GM10266 (cell line): ENCODE measurements at regions not wholly inside any gene's neighbourhood (a gene's known extent, or its start where the extent isn't known, plus 50 kb on each side); places are given as distances from the start of the nearest gene placed in this dataset.
A peak's percentile ranks its signal among the peaks of the same experiment; 100 is the strongest.

Source experiments
- DNase-seq: peaks from one replicate; pipeline ENCODE4 v3.0.0; 2012; ENCODE audit errors: extremely low spot score
- CTCF ChIP-seq: IDR thresholded peaks from 2 replicates; pipeline ENCODE4 v1.5.1; 2012; ENCODE audit warnings: mild to moderate bottlenecking, low read depth; ENCODE audit not compliant: control insufficient read depth, insufficient read depth; ENCODE audit errors: missing control alignments

GRCh38 chr5:98064118-98064685 is 709.3 kb upstream of the RGMB start:
- no peak for DNase-seq
- TF ChIP-seq CTCF: no peak

DNA sequence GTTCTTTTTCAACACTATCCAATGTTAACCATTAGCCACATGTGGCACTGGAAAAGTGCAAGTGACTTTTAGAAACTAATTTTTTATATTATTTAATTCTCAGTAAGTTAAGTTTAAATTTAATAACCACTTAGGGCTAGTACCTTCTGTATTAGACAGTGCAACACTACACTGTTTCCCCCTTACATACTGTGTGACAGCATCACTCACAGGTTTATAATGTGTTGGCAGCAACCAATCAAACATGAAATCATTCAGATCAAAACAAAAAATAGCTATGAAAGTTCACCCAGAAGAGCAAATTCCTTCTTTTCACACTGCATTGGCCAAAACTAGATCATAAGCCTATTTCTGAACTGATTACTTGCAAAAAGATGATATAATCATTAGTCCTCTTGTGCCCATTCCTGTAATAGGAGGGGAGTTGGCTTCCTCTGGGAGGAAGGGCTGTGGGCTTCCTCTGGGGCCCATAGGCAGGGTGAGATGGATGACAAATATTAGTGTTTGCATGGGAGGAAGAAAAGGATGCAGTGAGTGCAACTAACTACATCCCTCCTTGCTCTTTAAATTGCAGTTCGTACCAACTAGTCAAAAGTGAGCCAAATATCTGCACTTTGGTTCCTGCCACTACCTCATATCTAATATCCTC is 708.1 kb upstream of the RGMB start:
- TF ChIP-seq CTCF: no peak
- no peak for DNase-seq

DNA sequence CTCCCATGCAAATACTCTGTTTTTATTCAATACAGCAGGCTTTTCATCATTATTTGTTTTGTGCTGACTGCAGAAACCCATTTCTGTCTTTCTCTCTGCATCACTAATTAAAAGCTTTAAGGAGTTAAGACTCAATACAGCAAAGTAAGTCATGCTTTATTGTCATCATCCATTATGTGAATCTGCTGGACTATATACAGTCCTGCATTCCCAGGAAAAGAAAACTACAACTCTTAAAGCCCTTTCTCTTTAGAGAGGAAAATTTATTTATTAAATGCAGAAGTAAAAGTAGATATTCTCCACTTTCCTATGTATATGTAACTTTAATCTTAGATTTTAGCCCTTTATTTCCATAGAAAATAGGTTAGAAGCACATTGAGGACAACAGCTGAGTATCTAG is 706.6 kb upstream of the RGMB start:
- DNase-seq: no peak
- no peak for TF ChIP-seq CTCF

DNA sequence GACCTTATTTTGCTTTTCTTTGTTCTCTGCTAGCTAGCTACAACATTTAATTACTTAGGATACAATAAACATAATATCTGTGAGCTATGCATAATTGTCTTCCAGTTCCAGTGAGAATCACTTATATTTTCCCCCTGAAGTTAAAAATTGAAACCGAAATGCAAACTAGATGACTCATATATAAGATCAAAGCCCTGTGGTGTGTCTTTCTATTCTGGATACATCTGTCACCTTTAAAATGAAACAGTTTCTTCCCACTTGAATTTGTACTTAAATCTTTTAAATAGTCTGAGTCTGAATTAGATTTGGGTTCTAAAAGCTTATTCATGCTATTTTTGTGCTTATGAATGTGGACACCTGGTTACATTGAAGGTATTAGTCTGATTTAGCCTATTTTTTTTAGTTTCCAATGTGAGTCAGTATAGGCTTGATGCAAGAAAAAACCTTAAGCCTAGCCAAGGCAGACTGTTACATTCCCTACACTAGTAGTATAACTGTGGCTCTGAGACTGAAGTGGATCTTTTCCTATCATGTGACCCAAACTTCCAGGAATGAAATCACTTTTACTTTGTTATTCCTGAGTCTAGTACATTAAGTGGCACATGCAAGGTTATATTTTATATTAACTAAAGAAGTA is 703.5 kb upstream of the RGMB start:
- DNase-seq: peak; percentile 20
- no peak for TF ChIP-seq CTCF

GRCh38 chr5:98072921-98073320 is 700.5 kb upstream of the RGMB start:
- TF ChIP-seq CTCF: no peak
- DNase-seq: no peak

DNA sequence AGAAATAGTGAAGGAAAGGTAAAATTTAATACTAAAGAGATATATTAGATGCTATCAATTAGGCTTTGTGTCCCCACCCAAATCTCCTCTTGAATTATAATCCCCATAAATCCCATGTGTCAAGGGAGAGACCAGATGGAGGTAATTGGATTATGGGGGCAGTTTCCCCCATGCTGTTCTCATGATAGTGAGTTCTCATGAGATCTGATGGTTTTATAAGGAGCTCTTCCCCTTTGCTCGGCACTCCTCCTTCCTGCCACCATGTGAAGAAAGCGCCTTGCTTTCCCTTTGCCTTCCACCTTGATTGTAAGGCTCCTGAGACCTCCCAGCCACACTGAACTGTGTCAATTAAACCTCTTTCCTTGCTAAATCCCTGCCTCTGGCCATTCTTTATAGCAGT is 697.0 kb upstream of the RGMB start:
- TF ChIP-seq CTCF: no peak
- no peak for DNase-seq

DNA sequence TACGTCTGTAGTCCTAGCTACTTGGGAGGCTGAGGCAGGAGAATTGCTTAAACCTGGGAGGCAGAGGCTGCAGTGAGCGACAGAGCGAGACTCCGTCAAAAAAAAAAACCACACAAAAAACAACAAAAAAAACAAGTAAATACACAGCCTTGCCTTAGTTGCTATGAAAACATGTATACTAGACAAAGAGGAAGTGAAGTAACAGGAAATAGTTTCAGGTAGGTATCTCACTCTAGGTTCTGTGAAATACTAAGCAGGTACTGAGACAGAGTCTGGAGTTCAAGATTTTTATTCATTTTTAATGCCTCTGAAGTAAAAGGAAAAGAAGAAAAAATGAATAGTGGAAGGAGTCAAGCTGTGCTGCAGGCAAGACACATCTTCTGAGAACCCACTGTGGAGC is 687.9 kb upstream of the RGMB start:
- TF ChIP-seq CTCF: no peak
- no peak for DNase-seq
